ENCODE measurements at regions not wholly inside any gene's neighbourhood (a gene's known extent, or its start where the extent isn't known, plus 50 kb on each side); places are given as distances from the start of the nearest gene placed in this dataset.

DNA sequence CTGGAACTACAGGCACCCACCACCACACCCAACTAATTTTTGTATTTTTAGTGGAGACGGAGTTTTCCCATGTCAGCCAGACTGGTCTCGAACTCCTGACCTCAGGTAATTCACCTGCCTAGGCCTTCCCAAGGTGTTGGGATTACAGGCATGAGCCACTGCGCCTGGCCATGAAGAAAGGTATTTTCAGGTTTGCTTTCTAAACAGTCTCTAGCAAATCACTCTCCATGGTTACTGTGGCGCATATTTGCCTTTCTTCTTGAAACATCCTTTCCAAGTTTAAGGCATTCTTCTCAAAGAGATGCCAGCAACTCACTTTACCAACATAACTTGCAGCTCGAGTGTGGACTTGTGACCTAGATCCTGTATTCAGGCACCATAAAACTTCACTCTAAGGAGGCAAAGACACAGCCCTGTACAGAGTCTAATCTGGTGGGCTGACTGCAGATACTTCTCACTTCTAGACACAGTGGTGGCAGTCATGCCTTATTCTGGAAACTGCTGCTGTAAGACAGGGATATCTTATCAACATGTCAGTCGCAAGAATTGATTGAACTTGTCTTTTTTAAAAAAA is 461.4 kb upstream of the TSHZ3 start:
- TF ChIP-seq, protein P1, sequence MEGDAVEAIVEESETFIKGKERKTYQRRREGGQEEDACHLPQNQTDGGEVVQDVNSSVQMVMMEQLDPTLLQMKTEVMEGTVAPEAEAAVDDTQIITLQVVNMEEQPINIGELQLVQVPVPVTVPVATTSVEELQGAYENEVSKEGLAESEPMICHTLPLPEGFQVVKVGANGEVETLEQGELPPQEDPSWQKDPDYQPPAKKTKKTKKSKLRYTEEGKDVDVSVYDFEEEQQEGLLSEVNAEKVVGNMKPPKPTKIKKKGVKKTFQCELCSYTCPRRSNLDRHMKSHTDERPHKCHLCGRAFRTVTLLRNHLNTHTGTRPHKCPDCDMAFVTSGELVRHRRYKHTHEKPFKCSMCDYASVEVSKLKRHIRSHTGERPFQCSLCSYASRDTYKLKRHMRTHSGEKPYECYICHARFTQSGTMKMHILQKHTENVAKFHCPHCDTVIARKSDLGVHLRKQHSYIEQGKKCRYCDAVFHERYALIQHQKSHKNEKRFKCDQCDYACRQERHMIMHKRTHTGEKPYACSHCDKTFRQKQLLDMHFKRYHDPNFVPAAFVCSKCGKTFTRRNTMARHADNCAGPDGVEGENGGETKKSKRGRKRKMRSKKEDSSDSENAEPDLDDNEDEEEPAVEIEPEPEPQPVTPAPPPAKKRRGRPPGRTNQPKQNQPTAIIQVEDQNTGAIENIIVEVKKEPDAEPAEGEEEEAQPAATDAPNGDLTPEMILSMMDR (optimal IDR thresholded peaks at IDR 0.05 in 1 of 3, IDR thresholded peaks at IDR 0.05 in 1 of 3, conservative IDR thresholded peaks at IDR 0.05 in 1 of 3; ENCODE audit: extremely low read depth in 1 of 3, insufficient read depth in 2 of 3, low read length in 3 of 3): no peak
- no peak for TF ChIP-seq EZH2 (IDR thresholded peaks at IDR 0.05; ENCODE audit: low read length)

Measured in keratinocyte (primary cell).